GM21737 (cell line): ENCODE measurements at regions not wholly inside any gene's neighbourhood (a gene's known extent, or its start where the extent isn't known, plus 50 kb on each side); places are given as distances from the start of the nearest gene placed in this dataset.

Experiments used
- ATAC-seq: cut with Tn5 transposase; IDR thresholded peaks from one replicate; pipeline ENCODE4 v1.9.1; 2021; ENCODE audit warnings: mild to moderate bottlenecking, moderate library complexity; ENCODE audit not compliant: unreplicated experiment

DNA sequence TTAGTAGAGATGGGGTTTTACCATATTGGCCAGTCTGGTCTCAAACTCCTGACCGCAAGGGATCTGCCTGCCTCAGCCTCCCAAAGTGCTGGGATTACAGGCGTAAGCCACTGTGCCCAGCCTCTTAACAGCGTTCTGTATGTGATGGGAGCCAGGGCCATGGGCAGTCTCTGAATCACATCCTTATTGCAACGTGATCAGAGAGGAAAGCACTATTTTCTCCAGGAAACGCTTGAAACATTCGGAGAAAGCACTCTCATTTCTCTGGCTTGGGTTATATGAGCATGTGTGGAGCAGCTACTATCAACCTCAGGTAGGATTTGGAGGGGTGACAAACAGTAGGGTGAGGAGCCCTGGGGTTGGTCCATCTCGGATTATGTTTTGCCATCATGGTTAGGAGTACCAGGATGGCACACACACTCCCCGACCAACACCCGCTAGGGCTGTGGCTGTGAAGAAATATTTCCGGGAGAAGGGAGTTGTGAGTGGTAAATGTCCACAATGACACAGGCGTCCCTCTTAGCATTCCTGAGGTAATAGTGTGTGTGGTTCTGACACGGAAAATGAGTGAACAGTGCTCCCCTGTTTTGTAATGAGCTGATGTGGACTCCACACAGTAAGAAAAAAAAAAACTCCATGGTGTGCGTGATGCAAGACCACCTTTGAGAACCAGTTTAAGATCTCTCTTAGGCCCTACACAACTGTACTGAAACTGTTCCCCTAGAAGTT is 406.2 kb upstream of the ZNF608 start:
- no peak for ATAC-seq

DNA sequence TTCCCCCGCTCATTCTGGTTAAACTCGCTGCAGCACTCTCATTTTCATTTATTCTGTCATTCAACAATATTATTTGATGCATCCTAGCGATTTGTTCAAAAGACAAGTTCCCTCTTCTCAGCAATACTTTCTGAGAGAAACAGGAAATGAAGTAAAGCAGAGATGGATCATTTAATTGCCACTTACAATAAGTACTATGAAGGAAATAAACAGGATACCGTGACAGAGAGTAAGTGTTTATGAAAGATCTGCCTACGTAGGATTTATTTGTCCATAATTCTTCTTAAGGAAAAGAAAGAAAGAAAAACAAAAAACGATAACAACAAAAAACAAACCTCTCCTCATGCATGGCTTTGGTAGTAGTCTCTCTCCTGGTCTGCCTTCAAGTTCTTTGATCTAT is 406.8 kb upstream of the ZNF608 start:
- no peak for ATAC-seq

DNA sequence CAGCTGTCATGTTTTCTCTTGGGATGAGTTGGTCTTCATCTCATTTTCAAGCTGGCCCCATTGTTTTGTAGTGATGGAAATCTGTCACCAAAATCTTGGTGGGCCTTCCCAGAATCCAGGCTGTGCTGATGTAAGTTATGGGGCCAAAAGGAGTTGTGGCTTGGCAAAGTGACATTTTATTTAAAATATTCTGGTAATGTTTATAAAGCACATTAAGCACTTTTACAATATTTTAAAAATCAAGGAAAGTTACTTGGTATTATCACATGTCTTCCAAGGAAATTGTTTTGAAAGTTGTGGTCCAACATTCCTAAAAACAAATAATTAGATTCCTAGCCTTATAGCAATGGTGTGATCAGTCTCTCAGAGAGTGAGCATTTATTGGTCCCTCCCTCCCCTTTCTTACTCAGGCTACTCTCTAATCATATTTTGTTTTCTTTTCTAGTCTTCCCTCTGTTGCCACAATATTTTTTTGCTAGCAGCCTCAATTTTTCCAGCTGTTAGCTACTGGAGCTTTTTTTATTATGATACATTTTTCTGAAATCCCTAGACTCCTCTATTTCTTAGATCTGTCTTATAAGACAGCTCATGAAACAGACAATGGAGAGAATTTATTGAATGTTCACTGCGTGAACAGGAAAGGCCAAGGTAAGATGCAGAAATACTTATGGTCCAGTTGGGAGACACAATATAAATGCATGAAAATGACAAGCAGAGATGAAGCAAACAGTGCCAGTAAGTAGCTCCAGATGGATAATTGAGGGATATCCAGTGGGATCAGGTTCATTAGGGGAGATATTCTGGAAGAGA is 408.1 kb upstream of the ZNF608 start:
- no peak for ATAC-seq

DNA sequence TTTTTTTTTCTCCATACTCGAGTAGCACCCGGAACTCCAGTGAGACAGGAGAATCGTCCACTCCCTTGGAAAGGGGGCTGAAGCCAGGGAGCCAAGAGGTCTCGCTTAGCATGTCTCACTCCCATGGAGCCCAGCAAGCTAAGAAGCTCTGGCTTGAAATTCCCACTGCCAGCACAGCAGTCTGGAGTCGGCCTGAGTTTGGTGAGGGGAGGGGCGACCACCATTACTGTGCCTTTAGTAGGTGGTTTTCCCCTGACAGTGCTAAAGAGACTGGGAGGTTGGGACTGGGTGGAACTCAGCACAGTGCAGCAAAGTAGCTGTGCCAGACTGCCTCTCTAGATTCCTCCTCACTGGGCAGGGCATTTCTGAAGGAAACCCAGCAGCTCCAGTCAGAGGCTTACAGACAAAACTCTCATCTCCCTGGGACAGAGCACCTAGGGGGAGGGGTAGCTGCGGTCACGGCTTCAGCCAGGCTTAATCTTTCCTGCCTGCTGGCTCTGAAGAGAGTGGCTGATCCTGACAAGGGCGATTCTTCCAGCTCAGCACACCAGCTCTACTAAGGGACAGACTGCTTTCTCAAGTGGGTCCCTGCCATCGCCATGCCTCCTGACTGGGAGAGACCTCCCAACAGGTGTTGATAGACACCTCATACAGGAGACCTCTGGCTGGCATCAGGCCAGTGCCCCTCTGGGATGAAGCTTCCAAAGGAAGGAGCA is 414.5 kb upstream of the ZNF608 start:
- no peak for ATAC-seq

DNA sequence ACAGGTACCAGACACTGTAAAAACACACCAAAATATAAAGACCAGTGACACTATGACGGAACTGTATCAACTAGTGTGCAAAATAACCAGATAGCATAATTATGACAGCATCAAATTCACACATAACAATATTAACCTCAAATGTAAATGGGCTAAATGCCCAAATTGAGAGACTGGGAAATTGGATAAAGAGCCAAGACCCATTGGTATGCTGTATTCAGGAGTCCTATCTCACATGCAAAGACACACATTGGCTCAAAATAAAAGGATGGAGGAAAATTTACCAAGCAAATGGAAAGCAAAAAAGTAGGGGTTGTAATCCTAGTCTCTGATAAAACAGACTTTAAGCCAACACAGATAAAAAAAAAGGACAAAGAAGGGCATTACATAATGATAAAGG is 416.3 kb upstream of the ZNF608 start:
- no peak for ATAC-seq

DNA sequence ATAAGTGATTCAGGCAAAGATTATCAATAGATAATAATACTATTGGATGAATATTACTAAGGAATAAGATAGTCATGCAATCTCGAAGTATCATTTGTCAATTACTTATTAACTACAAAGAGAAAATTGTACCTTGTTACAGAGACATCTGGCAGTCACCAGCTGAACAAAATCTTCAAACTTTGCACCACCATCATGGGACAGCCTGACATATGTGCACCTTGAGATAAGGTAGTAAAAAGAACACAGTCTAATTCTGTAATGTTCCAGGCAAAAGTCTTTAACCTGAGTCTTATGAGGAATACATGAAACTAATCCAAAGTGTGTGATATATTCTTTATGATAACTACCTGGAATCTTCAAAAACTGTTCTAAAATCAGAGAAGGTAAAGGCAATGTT is 423.0 kb upstream of the ZNF608 start:
- ATAC-seq, result no peak

DNA sequence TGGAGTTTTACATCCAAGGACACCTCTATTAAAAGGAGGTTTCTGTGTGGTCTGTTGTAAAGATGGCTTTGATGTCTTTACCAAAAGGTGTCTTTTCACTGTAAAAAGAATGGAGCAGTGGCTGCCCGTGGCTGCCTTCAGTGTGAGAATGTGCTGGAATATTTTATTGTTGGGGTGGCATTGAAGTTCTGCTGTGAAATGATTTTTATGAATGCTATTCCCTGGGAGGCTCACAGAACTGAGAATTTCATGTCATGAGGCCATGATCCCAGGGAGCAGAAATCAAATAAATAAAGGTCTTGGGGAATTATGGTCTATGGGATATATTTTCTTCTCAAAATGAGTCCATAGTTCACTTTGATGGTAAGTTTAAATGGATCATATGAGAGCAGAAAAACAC is 425.2 kb upstream of the ZNF608 start:
- no peak for ATAC-seq

DNA sequence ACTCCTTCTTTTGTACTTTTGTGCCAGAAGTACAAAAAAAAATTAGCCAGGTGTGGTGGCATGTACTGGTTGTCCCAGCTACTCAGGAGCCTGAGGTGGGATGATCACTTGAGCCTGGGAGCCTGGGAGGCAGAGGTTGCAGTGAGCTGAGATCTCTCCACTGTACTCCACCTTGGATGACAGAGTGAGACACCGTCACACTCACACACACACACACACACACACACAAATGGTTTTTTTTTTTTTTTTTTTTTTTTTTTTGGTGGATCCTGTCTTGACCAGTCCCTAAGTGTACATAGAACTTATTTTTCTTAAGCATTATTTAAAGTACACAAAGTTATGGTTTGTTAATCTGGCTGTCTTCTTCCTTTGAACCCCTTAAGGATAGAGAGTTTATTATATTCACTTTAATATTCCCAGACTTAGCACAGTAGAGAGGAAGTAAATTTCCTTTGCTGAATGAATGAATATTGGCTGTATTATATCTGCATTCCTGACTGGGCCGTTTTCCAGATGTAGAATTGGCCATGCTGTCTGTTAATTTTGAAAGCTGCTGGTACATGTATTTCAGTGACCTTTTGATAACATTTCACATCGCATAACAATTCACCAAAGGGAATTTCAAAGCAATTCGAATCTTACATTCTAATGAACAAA is 429.0 kb upstream of the ZNF608 start:
- ATAC-seq, result no peak

DNA sequence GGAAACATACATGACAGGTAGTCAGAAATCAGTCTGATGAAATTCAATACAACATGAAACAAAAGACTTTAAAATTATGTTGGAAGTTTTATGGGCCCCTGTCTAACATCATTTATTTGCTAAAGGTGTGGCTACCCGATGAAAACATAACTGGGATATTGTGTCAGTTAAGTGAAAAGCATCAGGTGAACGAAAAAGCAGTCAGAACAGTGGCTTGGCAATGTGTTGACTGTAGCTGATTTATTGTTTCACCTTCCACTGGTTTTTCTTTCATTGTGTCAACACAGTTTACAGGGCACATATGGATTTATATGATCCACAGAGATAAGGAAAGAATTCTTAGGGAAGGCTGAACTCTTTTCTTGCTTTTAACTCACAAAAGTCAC is 429.6 kb upstream of the ZNF608 start:
- no peak for ATAC-seq

DNA sequence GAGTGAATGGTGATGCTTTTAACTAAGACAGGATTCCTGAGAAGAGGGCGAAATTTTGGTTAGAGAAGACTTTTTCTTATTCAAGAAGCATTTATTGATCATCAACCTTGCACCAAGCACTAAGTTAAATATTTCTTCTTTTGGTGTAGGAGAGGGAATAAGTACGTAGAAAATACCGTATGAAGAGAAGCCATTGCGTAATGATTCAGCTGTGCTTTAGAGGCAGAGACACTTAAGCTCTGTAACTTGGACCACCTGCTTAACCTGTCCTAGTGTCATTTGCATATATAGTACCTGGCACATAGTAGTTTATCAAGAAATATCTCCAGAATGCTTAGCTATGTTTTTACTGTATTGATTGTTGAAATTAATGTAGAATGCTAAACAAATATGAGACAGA is 430.9 kb upstream of the ZNF608 start:
- no peak for ATAC-seq

DNA sequence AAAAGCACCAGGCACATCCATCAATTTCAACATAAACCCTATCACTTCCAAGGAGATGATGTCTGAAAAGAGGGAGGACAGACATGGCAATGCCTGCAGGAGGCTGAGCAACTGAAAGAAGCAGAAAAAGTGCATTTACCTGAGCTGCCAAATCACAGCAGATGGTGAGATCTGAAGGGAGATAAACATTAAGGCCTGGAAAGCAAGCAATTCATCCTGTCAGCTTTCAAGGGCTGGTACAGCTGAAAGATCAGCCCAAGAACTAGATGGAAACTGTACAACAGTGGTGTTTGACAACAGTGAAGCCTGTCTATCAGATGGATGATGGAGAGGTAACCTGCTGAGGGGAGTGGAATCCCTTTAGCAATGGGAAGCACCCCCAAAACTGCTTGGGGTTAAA is 433.2 kb upstream of the ZNF608 start:
- ATAC-seq, result no peak

DNA sequence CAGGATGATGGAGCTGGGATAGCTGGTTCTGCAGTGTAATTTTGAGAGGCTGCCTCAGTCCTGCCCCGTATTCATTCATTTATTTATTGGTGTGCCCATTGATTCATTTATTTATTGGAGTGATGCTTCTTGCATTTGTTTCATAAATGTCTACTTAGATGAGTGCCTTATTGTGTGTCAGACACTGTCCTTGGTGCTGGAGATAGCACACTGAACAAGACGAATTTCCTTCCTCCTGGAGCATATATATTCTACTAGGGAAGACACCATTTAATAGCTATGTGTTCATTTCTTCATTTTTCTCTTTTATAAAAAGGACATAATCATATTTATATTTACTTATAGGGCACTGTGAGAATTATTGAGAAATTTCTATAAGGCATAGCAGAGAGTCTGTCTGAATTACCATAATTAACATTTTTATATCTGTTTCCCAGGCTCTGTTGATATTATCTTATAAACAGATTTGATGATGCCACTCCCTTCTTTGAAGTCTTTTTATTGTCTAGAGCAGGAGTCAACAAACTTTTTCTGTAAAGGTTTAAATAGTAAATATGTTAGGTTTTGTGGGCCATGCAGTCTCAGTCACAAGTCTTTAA is 433.9 kb upstream of the ZNF608 start:
- ATAC-seq, result no peak

DNA sequence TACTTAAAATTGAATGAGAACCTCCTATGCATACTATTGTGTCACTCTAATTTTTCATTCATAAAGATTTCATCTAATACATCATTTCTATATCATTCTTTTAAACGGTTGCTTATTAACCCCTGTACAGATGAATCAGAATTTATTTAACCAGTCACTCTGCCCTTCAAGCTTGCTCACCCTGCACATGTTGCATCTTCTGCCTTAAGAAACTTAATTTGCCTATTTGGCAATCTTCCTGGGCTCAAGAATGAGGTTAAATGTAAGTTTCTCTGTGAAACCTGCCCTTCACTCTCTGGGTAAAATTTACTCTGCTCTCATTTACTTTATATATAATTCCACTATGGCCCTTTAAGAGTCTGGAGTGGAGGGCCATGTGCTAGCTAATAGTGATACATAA is 434.7 kb upstream of the ZNF608 start:
- no peak for ATAC-seq

DNA sequence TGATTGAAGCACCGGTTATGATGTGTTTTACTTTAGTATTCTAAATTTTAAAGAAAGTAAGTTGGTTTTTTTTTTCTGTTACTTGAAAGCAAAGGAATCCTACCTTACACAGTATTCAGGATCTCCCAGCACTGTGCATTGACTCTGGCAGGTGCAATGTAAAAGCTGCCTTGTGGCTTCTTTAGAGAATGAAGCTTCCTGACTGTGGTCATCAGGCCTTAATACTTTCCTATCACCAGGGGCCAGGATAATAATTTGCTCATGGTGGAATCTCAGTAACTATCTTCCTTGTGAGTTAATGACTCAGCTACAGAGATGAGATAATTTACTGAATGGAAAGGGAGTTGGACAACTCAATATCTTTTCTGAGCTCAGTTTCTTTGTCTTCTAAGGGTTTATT is 435.5 kb upstream of the ZNF608 start:
- ATAC-seq, result no peak

DNA sequence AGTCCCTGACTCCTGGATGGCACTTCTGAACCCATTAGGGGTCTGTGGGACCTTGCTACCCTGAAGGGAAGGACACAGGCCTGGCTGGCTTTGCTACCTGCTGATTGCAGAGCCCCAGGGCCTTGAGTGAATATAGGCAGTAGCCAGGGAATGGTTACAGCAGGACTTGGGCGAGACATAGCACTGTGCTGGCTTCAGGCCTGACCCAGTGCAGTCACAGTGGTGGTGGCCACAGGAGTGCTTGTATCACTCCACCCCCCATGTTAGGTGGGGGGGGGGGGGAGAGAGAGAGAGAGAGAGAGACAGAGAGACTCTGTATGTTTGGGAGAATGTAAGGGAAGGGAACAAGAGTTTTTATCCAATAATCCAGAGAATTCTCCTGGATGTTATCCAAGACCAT is 439.3 kb upstream of the ZNF608 start:
- no peak for ATAC-seq

DNA sequence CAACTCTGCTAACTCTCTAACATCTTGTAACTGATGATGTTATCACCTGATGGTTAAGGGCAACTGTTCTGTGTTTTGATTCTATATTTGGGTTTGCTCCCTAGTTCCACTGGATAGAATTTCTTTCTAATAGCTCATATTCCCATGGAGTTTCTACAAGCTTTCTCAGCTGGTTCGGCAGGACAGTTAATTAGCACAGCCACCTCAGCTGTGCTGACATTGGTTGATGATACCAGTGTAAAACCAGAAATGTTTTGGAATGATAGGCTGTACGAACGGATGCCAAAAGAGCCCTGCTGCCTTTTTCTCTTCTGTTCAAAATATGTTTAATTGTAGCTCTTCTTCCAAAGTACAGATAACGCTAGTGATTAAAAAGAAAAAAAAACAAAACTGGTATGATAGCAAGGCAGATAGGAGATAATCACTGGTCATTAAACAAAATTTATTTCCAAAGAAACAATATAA is 440.5 kb upstream of the ZNF608 start:
- no peak for ATAC-seq

DNA sequence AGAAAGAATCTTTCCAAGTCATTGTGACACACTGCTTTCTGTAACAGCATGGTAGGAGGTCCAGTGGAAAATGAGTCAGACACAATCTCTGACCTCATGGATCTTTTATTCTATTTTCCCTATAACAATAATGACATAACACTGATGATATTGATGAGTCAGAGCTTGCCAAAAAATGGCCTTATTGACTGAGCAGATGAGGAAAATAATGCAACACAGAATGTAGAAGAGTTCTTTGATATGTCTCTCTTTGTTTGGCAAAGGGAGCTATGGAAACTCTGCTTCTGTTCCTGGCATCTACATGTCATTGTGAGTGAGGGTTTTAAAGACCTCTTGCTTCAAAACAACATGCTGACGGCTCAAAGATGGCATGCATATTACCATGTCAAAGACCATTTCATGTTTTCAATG is 443.1 kb upstream of the ZNF608 start:
- no peak for ATAC-seq

DNA sequence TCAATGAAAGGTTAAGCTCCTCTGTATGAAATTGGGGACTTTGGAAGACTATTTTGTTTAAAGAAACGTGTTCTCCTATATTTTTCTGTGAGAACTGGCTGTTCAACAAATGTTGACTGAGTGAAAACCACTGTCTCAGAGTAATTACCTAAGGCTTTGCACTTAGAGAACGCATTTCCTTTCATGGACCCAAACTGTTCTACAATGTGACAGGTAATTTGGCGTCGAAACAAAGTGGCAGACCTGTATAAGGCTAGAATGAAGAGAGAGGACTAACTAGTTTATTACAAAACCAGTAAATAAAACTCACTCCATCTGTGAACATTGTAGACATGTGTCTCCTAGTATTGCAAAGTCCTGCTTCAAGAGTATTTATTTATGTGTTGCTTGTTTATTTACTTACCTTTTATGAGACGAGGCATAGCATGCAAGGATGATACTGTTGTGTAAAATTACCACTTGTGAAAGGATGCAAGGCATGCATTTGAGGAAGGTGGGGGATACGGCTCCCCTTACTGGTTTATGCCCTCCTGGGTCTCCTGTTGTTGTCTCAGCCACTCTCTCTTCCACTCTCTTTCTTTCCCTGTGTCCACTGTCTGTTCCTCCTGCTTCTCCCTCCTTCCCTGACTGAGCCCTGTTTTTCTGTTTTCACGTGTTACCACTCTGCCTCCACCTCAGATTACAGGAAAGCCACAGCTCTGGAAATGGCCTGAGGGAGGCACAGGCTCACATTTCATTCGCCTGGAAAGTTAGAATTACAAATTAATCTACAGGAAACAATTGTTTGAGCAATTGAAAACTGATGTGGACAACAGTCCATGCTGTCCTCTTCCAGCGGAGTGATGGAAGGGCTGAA is 444.0 kb upstream of the ZNF608 start:
- ATAC-seq, result no peak

DNA sequence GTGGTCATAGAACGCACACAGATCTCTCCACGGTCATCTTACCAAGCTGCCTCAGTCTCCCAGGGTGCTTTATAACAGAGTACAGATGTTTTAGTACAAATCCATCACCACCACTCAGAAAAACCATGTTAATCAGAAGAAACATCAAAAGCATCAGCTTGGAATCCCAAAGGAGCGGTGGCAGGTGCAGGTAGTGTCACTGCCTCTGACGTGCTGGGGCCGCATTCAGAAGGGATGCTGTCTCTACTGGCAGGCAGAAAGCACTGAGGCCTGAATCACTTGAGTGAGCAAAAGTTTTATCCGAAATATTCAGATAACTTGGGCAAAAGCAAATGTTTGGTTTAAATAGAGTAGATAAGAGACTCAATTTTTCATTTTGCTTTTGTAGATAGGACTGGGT is 448.4 kb upstream of the ZNF608 start:
- ATAC-seq, result no peak
